Activated gamma-delta T cell treated with anti-CD3 and anti-CD28 coated beads, Interleukin-2, amount 50 U/mL, for 16 hours (primary cell): ENCODE measurements at regions not wholly inside any gene's neighbourhood (a gene's known extent, or its start where the extent isn't known, plus 50 kb on each side); places are given as distances from the start of the nearest gene placed in this dataset.

Experiments
- DNase-seq: peaks from one replicate; pipeline ENCODE4 v3.0.0-alpha.2; 2020; ENCODE audit warnings: low read depth

DNA sequence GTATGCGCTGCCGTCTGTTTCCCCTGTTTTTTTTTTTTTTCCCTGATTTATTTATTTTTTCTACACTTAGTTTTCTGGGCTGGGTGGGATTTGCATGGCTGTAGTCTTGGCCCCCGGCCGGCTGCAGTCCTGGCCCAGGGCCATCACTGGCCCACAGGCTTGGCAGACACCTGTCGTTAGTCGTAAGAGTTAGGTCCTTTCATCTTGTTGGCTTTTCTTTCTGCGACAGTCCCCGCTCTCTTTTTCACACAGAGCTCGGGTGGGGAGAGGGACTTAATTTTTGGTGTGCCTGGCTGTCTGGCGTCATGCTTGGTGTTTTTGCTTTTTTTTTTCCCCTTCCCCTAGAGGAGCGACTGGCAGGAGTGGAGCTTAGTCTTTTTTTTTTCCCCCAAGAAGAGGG lies 183.4 kb downstream of the KLF13 start:
- DNase-seq = no peak

DNA sequence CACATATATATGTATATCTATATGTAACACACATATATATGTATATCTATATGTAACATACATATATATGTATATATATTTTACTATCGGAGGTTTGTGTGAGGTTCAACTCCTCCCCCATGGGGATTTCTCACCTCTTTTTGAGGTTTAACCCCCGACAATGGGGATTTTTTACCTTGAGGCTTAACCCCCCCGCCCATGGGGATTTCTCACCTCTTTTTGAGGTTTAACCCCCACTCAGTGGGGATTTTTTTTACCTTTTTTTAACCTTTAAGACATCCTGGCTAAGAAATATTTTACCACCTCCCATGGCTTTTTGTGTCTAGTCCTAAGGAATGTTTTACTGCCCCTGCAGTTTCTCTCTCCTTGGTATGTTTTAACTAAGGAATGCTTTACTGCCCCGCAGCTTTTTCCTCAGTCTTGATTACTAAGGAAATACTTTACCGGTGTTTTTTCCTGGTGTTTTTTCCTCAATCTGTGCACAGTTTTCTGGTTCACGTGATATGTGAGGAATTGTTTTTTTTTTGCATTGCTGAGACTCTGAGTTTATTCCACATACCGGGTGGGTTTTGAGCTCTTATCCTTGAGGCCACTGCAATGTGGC lies 185.2 kb downstream of the KLF13 start:
- DNase-seq = peak; percentile 56

DNA sequence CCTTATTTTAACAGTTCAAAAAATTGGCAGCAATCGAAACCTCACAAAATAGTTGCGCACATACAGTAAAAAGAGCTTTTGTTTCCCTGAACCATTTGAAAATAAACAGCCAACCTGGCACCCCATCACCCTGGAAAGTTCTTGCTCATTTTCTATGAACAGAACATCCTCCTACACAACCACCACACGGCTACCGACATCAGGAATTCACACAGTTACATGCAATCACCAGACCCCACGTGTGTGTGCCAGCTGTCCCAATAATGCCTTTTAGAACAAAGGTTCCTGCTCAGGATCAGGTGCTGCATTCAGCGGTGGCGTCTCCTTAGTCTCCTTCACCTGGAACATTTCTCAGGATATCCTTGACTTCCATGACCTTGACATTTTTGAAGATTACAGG lies 186.5 kb downstream of the KLF13 start:
- no peak for DNase-seq

- no peak for DNase-seq
Observed at GRCh38 chr15:31516440-31516839, 189.8 kb downstream of the KLF13 start.

DNA sequence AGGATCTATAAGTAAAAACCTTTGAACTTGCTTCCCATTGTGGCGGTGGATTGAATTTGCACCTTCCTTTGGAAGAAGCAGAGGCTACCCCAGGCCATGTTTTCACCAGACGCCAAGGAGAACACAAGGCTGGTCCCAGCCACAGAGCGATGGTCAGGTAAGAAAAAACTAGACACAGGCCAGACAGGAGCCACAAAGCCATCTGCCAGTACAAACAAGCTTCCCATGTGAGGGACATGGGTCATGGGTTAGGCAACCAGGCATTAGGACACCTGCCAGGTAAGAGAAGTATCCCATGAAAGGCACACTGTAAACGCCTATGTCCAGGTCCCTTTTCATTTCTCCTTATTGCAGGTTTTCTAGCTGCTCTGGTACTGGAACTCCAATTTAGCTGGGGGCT lies 190.2 kb downstream of the KLF13 start:
- DNase-seq = no peak

GRCh38 chr15:31517711-31518110 lies 191.1 kb downstream of the KLF13 start:
- no peak for DNase-seq

GRCh38 chr15:31522028-31522427 lies 195.4 kb downstream of the KLF13 start:
- DNase-seq = no peak

DNA sequence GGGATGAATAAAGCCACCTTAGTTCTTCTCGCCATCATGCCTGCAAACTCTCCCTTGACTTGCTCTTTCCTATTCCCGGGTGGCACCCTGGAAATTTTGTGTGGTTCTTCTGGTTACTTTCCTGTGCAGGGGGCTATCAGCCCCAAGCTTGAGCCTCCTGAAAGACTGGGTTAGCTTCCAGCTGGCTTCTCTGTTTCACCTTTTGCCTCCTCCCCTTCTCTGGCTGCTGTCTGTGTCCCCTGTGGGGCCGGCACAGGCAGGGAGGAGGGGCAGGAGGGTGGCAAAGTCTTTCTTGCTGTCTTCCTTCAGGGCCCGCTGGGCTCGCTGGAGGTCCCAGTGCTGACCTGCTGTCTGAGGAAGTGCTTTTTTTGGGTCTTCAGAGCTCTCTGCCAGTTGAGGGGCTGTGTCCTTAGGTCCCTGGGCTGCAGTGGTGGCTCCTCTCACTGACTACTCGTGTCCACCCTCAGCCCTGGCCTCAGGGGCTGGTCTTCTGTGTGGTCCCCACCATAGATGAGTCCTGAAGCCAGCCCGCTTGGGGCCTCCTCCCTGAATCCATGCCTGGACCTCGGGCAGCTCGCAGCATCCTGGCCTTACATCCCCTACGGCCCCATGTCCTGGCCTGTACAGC lies 196.5 kb downstream of the KLF13 start:
- no peak for DNase-seq

GRCh38 chr15:31523655-31524049 lies 197.0 kb downstream of the KLF13 start:
- DNase-seq = no peak

GRCh38 chr15:31525185-31525695 lies 198.6 kb downstream of the KLF13 start:
- no peak for DNase-seq

DNA sequence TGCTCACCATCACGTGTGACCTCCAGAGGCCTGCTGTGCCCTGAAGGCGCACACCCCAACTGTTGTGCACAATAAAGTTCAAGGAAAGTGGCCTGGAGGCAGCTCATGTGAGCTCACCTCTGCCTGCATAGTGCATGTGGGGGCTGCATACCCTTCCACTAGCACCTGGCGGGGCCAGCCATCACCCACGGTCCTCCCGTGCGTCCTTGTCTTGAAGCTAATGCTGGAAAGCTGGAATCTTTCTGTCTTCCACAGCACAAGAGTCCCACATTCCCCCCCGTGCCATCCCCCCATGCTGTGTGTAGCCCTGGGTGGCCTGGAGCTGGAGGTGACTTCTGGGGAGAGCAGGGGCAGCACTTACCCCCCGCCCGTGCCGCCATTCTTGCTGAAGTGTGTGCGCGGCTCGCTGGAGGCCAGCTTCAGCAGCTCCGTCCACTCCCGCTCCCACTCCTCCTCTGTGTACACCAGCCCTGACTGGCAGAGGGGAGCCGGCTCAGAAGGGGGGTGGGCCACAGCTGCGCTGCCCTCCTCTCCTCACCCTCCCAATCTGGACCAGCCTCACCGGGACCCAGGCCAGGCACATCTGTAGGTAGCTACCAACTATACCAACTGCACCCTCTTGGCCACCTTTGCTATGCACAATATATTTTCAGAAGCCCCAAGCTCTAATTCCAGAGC lies 199.5 kb downstream of the KLF13 start:
- DNase-seq = no peak

GRCh38 chr15:31526916-31527690 lies 200.5 kb downstream of the KLF13 start:
- DNase-seq = no peak

GRCh38 chr15:31528846-31529245 lies 202.2 kb downstream of the KLF13 start:
- no peak for DNase-seq

- no peak for DNase-seq
Observed at GRCh38 chr15:31537770-31538592, 211.3 kb downstream of the KLF13 start.

DNA sequence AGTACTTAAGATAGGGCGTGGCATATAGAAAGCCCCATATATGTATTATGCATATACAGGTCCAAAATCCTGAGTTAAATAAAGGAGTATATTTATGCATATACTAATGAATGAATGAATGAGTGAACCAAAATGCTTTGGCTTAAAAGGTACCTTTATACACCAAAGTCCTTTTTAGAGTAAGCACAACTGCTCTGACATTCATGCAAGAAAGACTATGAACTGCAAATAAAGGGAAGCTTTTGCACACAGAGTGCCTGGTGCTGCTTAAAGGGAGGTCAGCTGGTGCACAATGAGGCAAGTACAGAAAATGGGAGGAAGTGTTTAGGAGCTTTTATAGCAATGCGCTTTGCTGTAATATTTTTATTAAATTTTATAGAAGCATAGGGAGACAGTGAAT lies 214.0 kb downstream of the KLF13 start:
- DNase-seq = no peak

GRCh38 chr15:31544361-31544760 lies 217.7 kb downstream of the KLF13 start:
- no peak for DNase-seq

GRCh38 chr15:31545257-31545656 lies 218.6 kb downstream of the KLF13 start:
- DNase-seq = no peak

GRCh38 chr15:31550211-31550977 lies 223.8 kb downstream of the KLF13 start:
- DNase-seq = no peak

DNA sequence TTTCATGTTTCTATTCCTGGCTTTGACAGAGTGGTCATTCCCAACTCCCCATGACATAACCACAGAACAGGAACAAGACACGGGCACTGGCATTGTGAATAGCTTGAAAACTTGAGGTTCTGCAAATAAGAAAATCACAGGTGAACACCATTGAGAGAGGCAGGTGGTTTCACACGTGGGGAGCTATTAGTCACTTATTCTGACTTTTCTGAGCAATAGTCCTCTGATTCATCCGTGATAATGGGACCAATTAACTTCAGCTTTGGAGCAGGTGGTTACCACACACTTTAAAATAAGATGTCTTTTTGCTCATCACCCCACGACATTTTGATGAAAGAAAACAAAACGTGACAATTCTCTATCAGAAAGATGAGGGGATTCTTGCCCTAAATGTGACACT lies 224.7 kb downstream of the KLF13 start:
- DNase-seq = no peak

- no peak for DNase-seq
Observed at GRCh38 chr15:31552482-31553099, 226.0 kb downstream of the KLF13 start.

GRCh38 chr15:31554261-31554660 lies 227.6 kb downstream of the KLF13 start:
- DNase-seq = no peak
